BJ (cell line): ENCODE measurements at regions not wholly inside any gene's neighbourhood (a gene's known extent, or its start where the extent isn't known, plus 50 kb on each side); places are given as distances from the start of the nearest gene placed in this dataset.

Experiments used
- CTCF ChIA-PET: fragments of 350-600 bp; formaldehyde crosslinking; extraction: SDS; loops from one replicate; lab custom pipeline; 2021; ENCODE audit warnings: antibody characterized with exemption, inconsistent platforms; lab: Yijun Ruan, JAX
- POLR2A ChIA-PET: fragments of 300-600 bp; sonication (Branson Sonifier 250); formaldehyde crosslinking; extraction: SDS; loops from one replicate; lab custom pipeline; 2021; ENCODE audit warnings: antibody characterized with exemption; lab: Charles Lee
- DNase-seq: peaks from one replicate; pipeline ENCODE4 v3.0.0-alpha.2; 2011; ENCODE audit warnings: low read depth
- H3K27me3 ChIP-seq: 2 replicates; pipeline ENCODE4 v1.6.0; 2011; ENCODE audit warnings: low read length; ENCODE audit not compliant: control insufficient read depth, insufficient read depth
- H3K36me3 ChIP-seq: 2 replicates; pipeline ENCODE4 v1.5.1; 2011; ENCODE audit warnings: low read length; ENCODE audit not compliant: control insufficient read depth, insufficient read depth
- H3K4me3 ChIP-seq: 2 replicates; pipeline ENCODE4 v1.5.1; 2011; ENCODE audit warnings: low read depth, mild to moderate bottlenecking, control low read depth, low read length
- TF ChIP-seq, protein P1 (sequence below): IDR thresholded peaks from 2 replicates; pipeline ENCODE4 v1.5.1; 2011; ENCODE audit warnings: low read depth, mild to moderate bottlenecking, control low read depth, inconsistent platforms, low read length, moderate library complexity; ENCODE audit not compliant: insufficient read depth

DNA sequence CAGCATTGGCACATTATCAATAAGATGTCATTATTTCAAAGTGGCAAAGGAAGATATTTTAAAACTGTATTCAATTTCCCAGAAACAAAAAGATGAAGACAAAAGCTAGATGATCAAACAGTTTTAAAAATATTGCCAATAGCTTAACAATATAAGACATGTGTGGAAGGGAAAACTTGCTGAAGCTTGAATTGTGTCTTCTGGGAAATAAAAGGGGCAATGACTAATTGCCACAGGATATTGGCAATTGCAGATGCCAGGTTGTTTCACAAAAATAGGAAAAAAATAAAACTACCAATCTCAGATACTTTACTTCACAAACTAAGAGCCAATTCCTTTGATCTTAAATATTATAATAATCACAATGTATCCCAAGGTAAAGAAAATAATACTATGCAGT is 679.8 kb upstream of the ADAMTS5 start:
- ChIA-PET CTCF (no interaction called here), POLR2A (no interaction called here)
- TF ChIP-seq, protein P1, sequence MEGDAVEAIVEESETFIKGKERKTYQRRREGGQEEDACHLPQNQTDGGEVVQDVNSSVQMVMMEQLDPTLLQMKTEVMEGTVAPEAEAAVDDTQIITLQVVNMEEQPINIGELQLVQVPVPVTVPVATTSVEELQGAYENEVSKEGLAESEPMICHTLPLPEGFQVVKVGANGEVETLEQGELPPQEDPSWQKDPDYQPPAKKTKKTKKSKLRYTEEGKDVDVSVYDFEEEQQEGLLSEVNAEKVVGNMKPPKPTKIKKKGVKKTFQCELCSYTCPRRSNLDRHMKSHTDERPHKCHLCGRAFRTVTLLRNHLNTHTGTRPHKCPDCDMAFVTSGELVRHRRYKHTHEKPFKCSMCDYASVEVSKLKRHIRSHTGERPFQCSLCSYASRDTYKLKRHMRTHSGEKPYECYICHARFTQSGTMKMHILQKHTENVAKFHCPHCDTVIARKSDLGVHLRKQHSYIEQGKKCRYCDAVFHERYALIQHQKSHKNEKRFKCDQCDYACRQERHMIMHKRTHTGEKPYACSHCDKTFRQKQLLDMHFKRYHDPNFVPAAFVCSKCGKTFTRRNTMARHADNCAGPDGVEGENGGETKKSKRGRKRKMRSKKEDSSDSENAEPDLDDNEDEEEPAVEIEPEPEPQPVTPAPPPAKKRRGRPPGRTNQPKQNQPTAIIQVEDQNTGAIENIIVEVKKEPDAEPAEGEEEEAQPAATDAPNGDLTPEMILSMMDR, result no peak
- no peaks in the 10 kb centered on the region for H3K36me3 ChIP-seq
- H3K4me3 ChIP-seq, result no peak overlapping the region
- DNase-seq, result no peak
- H3K27me3 ChIP-seq, result no peaks in the 10 kb centered on the region

DNA sequence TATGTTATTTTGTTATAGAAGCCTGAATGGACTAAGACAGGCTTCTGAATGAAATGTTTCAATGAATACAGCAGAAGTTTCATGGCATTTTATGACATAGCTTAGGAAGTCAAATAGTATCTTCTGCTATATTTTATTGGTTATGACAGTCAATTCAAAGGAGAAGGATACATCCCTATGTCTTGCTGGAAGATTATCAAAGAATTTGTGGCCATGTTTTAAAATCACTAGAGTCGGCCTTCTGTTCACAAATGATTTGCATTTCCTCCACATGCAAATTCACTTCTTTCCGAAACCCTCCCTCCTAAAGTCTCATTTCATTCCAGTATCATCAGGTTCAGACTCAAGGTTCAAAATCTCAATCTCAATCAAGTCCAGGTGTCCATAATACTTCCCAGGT is 679.2 kb upstream of the ADAMTS5 start:
- H3K4me3 ChIP-seq, result no peak overlapping the region
- H3K27me3 ChIP-seq, result no peaks in the 10 kb centered on the region
- TF ChIP-seq, protein P1, result no peak
- no peaks in the 10 kb centered on the region for H3K36me3 ChIP-seq
- DNase-seq, result no peak
- POLR2A ChIA-PET, result no interaction called here
- CTCF ChIA-PET, result interaction anchor here (0.7 kb wide), 1 partner anchor 62 kb away, joined by 3 read pairs; no protein-coding TSS in a partner anchor

DNA sequence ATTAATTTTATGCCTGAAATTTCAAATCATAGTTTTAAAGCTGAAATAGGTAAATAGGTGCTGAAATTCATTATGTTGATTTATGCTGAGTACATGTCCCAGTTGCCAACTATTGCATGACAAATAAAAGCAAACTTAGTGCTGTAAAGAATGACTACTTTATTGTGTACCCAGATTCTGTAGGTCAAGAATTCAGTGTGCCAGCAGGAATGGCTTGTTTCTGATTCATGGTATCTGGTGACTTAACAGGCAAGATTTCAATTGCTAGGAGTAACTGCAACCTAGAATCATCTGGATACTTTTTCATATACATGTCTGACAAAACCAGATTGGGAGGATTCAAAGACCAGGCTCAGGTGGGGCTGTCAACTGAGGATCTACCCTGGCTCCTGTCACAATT is 678.4 kb upstream of the ADAMTS5 start:
- TF ChIP-seq, protein P1, result no peak
- ChIA-PET POLR2A (no interaction called here), CTCF (interaction anchor here (0.7 kb wide), 1 partner anchor 61 kb away, joined by 3 read pairs; no protein-coding TSS in a partner anchor)
- no peaks in the 10 kb centered on the region for H3K36me3 ChIP-seq
- DNase-seq, result no peak
- no peaks in the 10 kb centered on the region for H3K27me3 ChIP-seq
- no peak overlapping the region for H3K4me3 ChIP-seq

DNA sequence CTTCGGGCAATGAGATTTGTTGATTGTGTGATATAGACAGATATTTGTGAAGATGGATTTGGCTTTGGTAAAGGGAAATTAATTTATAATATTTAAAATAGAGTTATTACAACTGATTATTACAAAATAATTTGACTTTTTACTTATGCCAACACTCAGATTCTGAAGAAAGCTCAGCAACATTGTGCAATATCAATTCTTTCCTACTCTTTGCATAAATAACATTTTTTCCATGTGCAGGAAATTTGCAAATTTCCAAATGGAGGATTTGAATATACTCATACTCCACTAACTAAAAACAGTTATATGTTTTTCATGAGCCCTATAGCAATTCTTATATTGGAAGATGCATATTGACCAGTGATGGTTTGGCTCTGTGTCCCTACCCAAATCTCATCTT is 676.4 kb upstream of the ADAMTS5 start:
- TF ChIP-seq, protein P1, result no peak
- no peaks in the 10 kb centered on the region for H3K36me3 ChIP-seq
- DNase-seq, result no peak
- no peak overlapping the region for H3K4me3 ChIP-seq
- no peaks in the 10 kb centered on the region for H3K27me3 ChIP-seq
- ChIA-PET POLR2A (no interaction called here), CTCF (no interaction called here)

DNA sequence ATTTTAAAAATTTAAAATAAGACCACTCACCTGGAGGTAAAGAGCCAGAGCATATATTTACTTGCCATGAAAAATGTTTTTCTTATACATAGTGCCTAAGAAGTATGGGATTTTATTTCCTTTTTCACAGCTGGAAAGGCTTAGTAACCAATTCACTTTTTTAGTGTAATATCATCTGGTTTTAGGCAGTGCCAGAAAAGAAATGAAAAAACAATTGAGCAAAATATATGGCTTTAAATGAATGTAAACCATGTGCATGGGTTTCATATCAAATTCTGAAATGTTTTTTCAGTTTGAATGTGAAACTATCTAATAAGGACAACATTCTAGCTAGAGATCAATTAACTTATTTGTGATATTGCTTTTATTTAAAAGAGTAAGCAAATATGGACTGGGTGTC is 672.4 kb upstream of the ADAMTS5 start:
- no peaks in the 10 kb centered on the region for H3K36me3 ChIP-seq
- no peaks in the 10 kb centered on the region for H3K27me3 ChIP-seq
- CTCF ChIA-PET, result interaction anchor here (0.5 kb wide), 1 partner anchor 26 kb away, joined by 3 read pairs; no protein-coding TSS in a partner anchor
- TF ChIP-seq, protein P1, result no peak
- POLR2A ChIA-PET, result no interaction called here
- DNase-seq, result no peak
- H3K4me3 ChIP-seq, result no peak overlapping the region
